HG02981 (cell line): ENCODE measurements at regions not wholly inside any gene's neighbourhood (a gene's known extent, or its start where the extent isn't known, plus 50 kb on each side); places are given as distances from the start of the nearest gene placed in this dataset.
A peak's percentile ranks its signal among the peaks of the same experiment; 100 is the strongest.

Experiments used
- ATAC-seq: cut with Tn5 transposase; IDR thresholded peaks from one replicate; pipeline ENCODE4 v1.9.1; 2021; ENCODE audit warnings: mild to moderate bottlenecking, moderate library complexity; ENCODE audit not compliant: unreplicated experiment

- ATAC-seq, result no peak
These were observed 65.0 kb upstream of the POU2AF1 start for GRCh38 chr11:111444040-111444439.

- ATAC-seq, result no peak
These were observed 64.6 kb upstream of the POU2AF1 start for GRCh38 chr11:111443640-111444039.

- ATAC-seq, result no peak
These were observed 64.0 kb upstream of the POU2AF1 start for GRCh38 chr11:111443032-111443431.

GRCh38 chr11:111441443-111441842 is 62.4 kb upstream of the POU2AF1 start:
- no peak for ATAC-seq

GRCh38 chr11:111440416-111441205 is 61.5 kb upstream of the POU2AF1 start:
- ATAC-seq, result no peak

GRCh38 chr11:111439901-111440300 is 60.8 kb upstream of the POU2AF1 start:
- ATAC-seq, result no peak

GRCh38 chr11:111438846-111439520 is 59.9 kb upstream of the POU2AF1 start:
- no peak for ATAC-seq

GRCh38 chr11:111438168-111438567 is 59.1 kb upstream of the POU2AF1 start:
- no peak for ATAC-seq

- no peak for ATAC-seq
These were observed 56.1 kb upstream of the POU2AF1 start for GRCh38 chr11:111435046-111435698.

- peak; percentile 65 for ATAC-seq
These were observed 50.0 kb upstream of the POU2AF1 start for GRCh38 chr11:111429066-111429506.
